ENCODE measurements at regions not wholly inside any gene's neighbourhood (a gene's known extent, or its start where the extent isn't known, plus 50 kb on each side); places are given as distances from the start of the nearest gene placed in this dataset.

- DNase-seq: no peak
These were observed 58.8 kb downstream of the SPRY1 start for GRCh38 chr4:123455360-123455759.

GRCh38 chr4:123462007-123462406, 65.4 kb downstream of the SPRY1 start:
- DNase-seq: no peak

GRCh38 chr4:123463869-123464268, 67.3 kb downstream of the SPRY1 start:
- DNase-seq: no peak

GRCh38 chr4:123465416-123465815, 68.8 kb downstream of the SPRY1 start:
- no peak for DNase-seq

GRCh38 chr4:123466080-123466785, 69.6 kb downstream of the SPRY1 start:
- DNase-seq: no peak

GRCh38 chr4:123468479-123469031, 72.0 kb downstream of the SPRY1 start:
- DNase-seq: no peak

DNA sequence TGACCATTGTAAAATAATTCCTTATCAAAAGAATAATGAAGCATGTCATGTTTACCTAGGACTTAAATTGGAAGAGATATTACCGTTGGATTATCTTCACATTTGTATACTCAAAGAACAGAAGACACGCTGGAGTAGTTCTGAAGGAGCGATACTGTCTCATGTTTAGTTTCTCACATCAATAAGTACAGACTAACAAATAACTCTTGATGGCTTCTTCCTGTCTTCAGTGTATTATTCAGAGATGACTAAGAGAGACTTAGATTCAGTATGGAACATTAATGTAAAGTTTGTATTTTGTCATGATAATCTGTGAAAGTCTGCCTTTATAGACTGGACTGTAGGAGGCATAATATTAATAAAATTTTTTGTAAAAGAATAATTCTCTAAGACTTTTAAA, 72.7 kb downstream of the SPRY1 start:
- DNase-seq: no peak

DNA sequence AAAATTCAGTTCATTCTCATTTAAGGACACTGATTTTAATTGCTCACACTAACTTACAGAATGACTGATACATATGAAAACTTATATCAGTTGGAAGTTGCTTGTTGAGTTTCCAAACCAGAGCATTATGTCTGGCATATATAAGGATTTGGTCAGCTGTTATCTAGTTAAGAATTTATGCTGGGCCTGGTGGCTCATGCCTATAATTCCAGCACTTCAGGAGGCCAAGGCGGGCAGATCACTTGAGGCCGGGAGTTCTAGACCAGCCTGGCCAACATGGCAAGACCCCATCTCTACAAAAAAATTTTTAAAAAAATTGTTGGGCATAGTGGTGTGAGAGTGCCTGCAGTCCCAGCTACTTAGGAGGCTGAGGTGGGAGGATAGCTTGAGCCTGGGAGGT, 73.1 kb downstream of the SPRY1 start:
- DNase-seq: no peak

GRCh38 chr4:123470640-123471039, 74.0 kb downstream of the SPRY1 start:
- no peak for DNase-seq

DNA sequence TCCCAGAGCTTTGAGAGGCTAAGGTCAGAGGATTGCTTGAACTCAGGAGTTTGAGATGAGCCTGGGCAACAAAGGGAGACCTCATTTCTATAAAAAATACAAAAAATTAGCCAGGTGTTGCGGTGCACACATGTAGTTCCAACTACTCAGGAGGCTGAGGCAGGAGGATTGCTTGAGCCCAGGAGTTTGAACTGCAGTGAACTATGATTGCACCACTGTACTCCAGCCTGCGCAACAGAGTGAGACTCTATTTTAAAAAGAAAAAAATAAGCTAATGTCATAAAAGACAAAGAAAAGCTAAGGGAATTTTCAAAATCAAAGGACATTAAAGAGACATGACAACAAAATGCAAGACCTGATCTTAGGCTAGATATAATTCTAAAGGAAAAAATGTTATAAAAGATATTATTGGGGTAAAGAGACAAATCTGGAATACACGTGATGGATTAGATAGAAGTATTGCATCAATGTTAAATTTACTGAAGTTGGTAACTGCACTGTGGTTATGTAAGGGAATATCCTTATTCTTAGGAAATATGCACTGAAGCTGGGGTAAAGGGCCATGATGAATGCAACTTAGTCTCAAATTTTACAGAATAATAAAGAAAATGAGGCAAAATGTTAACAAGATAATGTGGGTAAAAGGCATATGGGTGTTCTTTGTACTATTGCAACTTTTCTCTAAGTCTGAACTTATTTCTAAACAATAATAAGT, 75.2 kb downstream of the SPRY1 start:
- no peak for DNase-seq

DNA sequence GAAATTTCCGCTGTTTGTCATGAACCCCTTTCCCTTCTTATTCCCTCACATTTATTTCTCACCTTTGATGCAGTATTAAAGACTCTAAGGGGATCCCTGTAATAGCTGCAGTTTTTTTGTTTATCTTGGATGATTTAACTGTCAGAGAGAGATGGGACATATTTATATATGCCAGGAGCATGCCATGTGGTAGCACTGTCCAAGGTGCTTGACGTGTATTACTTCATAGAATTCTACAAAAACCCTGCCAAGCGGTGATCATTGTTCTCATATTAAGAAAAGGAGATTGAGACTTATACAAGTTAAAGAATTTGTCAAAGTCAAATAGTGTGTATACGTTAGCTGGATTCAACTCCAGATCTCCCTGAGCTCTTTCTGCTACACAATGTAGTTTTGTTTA, 78.2 kb downstream of the SPRY1 start:
- DNase-seq: no peak

GRCh38 chr4:123476089-123476488, 79.5 kb downstream of the SPRY1 start:
- no peak for DNase-seq

DNA sequence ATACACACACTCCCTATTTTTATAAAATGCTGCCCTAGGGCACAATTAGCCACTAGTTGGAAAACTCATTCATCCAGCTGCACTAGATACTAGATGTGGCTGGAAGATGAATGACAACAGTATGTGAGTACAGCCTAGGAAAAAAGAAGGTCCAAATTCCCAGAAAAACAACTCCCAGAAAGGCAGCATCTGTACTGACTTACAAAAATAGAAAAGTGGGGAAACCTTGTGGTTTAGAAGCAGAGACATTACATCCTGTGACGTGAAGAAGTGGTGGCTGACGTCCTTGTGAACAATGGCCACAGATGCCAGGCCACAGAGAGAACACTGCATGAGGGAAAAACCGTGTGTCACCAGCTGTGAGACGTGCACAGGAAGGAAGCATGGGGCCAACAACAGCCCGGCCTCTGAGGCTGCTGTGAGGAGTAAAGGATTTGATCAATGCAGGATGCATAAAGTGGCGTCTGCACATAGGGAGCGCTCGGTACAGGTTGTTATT, 81.2 kb downstream of the SPRY1 start:
- peak in 4 of 51 donors; percentile 1 to 7 (median 6) for DNase-seq

- no peak for DNase-seq
These were observed 82.3 kb downstream of the SPRY1 start for GRCh38 chr4:123478859-123479345.

DNA sequence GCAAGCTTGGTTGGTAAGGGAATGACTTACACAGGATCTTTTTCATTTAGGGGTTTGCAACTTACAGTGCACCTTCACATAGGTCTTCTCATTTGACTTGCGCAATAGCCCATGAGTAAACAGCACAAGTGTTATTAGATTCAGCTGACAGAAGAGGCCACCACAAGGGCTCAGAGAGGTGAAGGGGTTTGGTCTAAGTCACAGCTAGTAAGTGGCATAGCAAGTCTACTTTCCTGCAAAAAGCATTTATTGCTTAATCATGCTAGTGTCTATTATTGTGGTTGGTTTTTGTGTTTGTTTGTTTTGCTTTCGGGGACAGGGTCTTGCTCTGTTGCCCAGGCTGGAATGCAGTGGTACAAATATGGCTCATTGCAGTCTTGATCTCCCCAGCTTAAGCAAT, 83.3 kb downstream of the SPRY1 start:
- DNase-seq: no peak

DNA sequence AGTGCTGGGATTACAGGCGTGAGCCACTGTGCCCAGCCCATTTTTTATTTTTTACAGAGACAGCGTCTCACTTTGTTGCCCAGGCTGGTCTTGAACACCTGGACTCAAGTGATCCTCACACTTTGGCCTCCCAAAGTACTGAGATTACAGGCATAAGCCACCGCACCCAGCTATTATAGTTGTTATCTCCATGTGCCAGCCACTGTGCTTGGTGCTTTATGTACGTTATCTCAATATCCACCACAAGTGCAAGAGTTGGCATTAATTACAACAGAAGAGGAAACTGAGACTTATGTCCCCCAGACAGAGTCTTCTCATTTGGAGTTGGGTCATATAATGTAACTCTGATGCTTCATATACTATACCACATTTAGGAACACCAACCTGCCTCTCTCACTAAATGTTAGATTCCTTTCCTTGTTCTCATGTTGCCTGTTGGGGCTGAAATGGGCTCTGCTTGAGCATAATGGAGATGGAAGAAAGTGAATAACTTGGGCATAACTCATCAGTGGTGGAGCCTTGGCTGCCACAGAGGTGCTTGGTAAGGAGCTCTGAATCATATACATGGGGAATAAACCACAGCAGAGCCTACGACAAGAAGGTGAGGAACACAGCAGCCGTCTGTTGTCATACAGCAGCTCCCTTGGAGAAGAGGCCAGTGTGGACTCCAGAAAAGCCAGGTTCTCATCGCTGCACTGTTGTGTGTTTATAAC, 84.3 kb downstream of the SPRY1 start:
- no peak for DNase-seq

GRCh38 chr4:123481717-123482116, 85.1 kb downstream of the SPRY1 start:
- no peak for DNase-seq

GRCh38 chr4:123484291-123484926, 87.8 kb downstream of the SPRY1 start:
- DNase-seq: no peak

DNA sequence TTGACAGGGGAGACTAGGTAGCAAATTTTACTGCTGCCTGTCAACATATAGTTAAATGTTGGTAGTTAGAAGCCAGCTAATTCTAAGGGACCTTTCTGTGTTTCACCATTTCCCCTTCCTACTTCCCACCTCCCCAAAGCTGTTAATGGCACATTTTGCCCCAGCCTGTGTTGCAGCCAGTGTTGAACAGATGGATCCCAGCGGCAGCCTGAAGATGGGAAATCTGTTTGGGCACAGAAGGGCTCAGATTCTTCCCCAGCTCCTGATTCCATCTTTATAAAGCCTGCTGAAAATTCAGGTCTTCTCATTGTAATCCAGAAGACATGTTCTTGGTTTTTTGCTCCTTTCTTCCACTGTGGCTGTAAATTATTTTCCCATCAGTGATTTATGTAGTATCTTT, 89.0 kb downstream of the SPRY1 start:
- DNase-seq: no peak

DNA sequence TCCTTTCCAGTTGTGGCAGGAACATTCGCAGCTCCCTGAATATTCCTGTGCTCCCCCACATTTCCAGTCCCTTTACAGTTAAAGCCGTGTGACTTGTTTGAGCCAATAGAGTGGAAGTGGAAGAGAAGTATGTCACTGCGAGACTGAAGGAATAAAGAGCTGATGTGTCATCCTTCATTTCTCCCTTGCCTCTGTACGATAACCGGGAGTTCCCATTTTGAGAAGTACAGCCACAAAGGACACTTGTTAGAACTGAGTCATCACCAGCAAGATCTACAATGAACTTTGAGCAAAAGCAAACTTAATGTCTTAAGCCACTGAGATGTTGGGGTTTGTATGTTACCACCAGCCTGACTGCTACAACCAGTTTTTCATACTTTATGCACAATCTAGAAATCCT, 92.3 kb downstream of the SPRY1 start:
- DNase-seq: no peak

DNA sequence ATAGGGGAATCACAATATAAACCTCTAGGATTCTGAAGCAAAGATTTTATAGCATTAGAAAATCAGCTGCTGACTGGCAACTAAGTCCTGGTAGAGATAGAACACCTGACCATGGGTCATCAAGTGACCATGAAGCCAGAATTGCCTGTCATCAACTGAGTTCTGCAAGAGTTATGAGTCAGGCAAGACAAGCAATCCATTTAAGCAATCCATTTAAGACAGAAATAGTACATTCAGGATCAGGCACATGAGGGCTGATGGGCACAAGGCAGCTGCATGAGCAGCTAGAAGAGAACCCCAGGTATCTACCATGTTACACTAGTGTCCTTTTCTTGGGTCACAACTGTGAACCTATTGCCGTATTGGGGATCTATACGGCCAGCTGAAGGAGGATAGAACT, 98.9 kb downstream of the SPRY1 start:
- no peak for DNase-seq

DNA sequence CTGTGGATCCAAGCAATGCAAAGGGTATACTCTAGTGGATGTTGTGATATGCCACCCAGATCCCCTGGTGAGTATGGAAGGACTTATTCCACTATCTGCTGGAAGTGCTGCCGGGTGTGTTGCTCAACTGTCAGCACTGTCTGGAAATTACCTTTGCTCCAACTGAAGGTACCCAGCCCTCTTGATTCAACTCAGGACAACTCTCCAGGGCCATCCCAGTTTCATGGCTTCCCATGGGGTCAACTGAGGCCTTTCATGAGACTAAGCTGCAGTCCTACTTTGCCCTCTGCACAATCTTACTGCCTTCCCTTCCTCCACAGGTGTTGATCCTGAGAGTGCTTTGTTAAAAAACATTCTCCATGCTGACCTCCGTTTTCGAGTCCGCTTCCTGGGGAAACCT, 99.8 kb downstream of the SPRY1 start:
- DNase-seq: no peak

Measured in hypothalamus (tissue), 51 donors.